Liver (tissue), 7 donors: ENCODE measurements at regions not wholly inside any gene's neighbourhood (a gene's known extent, or its start where the extent isn't known, plus 50 kb on each side); places are given as distances from the start of the nearest gene placed in this dataset.

Source experiments
- DNase-seq: peaks from one replicate; pipeline ENCODE4 v3.0.0-alpha.2; 2017; ENCODE audit warnings: low spot score
- H3K27ac ChIP-seq, 2 donors: one replicate each; pipeline ENCODE4 v1.7.0; 2013; ENCODE audit warnings: inconsistent platforms in 2 of 2, low read length in 2 of 2, control low read depth in 1 of 2, low read depth in 1 of 2, mild to moderate bottlenecking in 1 of 2
- H3K27me3 ChIP-seq, 4 donors: one replicate each; pipeline versions ENCODE4 v1.6.1 to v1.7.0; 2013; ENCODE audit warnings: low read length in 3 of 4, inconsistent platforms in 1 of 4, mild to moderate bottlenecking in 1 of 4, moderate library complexity in 1 of 4; ENCODE audit not compliant: control insufficient read depth in 4 of 4, insufficient read depth in 4 of 4
- H3K36me3 ChIP-seq, 4 donors: one replicate each; pipeline versions ENCODE4 v1.6.1 to v1.7.0; 2013; ENCODE audit warnings: low read length in 3 of 4, mild to moderate bottlenecking in 3 of 4, low read depth in 1 of 4, moderate library complexity in 1 of 4; ENCODE audit not compliant: control insufficient read depth in 4 of 4, insufficient read depth in 3 of 4
- H3K4me1 ChIP-seq, 4 donors: one replicate each; pipeline versions ENCODE4 v1.6.1 to v1.7.0; 2013; ENCODE audit warnings: low read length in 3 of 4, mild to moderate bottlenecking in 3 of 4, moderate library complexity in 1 of 4; ENCODE audit not compliant: control insufficient read depth in 4 of 4, insufficient read depth in 4 of 4
- H3K4me3 ChIP-seq, 3 donors: one replicate each; pipeline versions ENCODE4 v1.6.1 to v1.7.0; 2013; ENCODE audit warnings: low read length in 3 of 3, control low read depth in 1 of 3, low read depth in 1 of 3, mild to moderate bottlenecking in 1 of 3
- H3K9ac ChIP-seq, 2 donors: one replicate each; pipeline ENCODE4 v1.7.0; 2013; ENCODE audit warnings: low read length in 2 of 2, mild to moderate bottlenecking in 2 of 2, moderate library complexity in 2 of 2, control low read depth in 1 of 2, low read depth in 1 of 2
- H3K9me3 ChIP-seq, 4 donors: one replicate each; pipeline versions ENCODE4 v1.6.1 to v1.7.0; 2013; ENCODE audit warnings: low read length in 3 of 4; ENCODE audit not compliant: control insufficient read depth in 4 of 4
- EGR1 ChIP-seq, 2 donors: IDR thresholded peaks; 2 replicates each; pipeline ENCODE4 v1.6.1; 2016 to 2018; ENCODE audit warnings: antibody characterized with exemption in 2 of 2, low read depth in 2 of 2
- FOXA1 ChIP-seq: IDR thresholded peaks from 2 replicates; pipeline ENCODE4 v1.6.1; 2016; ENCODE audit warnings: antibody characterized with exemption
- FOXA2 ChIP-seq: IDR thresholded peaks from 2 replicates; pipeline ENCODE4 v1.6.1; 2016; ENCODE audit warnings: antibody characterized with exemption
- GABPA ChIP-seq, 2 donors: IDR thresholded peaks in 1 of 2; conservative IDR thresholded peaks in 1 of 2; 2 replicates each; pipeline ENCODE4 v1.6.1; 2016; ENCODE audit warnings: antibody characterized with exemption in 2 of 2, mild to moderate bottlenecking in 1 of 2, moderate library complexity in 1 of 2
- HNF4G ChIP-seq: IDR thresholded peaks from 2 replicates; pipeline ENCODE4 v1.6.1; 2016; ENCODE audit warnings: antibody characterized with exemption
- JUND ChIP-seq, 2 donors: IDR thresholded peaks; 2 replicates each; pipeline ENCODE4 v1.6.1; 2016; ENCODE audit warnings: antibody characterized with exemption in 2 of 2
- NR2F2 ChIP-seq: IDR thresholded peaks from 2 replicates; pipeline ENCODE4 v1.6.1; 2016; ENCODE audit warnings: antibody characterized with exemption
- RAD21 ChIP-seq, 2 donors: IDR thresholded peaks; 2 replicates each; pipeline ENCODE4 v1.6.1; 2016; ENCODE audit warnings: antibody characterized with exemption in 2 of 2, mild to moderate bottlenecking in 2 of 2
- RXRA ChIP-seq, 2 donors: IDR thresholded peaks; 2 replicates each; pipeline ENCODE4 v1.6.1; 2017 to 2018; ENCODE audit warnings: antibody characterized with exemption in 2 of 2, mild to moderate bottlenecking in 1 of 2
- SP1 ChIP-seq: IDR thresholded peaks from 2 replicates; pipeline ENCODE4 v1.6.1; 2018; ENCODE audit warnings: antibody characterized with exemption, mild to moderate bottlenecking
- TAF1 ChIP-seq: conservative IDR thresholded peaks from 2 replicates; pipeline ENCODE4 v1.6.1; 2016; ENCODE audit warnings: antibody characterized with exemption, mild to moderate bottlenecking
- YY1 ChIP-seq: IDR thresholded peaks from 2 replicates; pipeline ENCODE4 v1.6.1; 2016; ENCODE audit warnings: antibody characterized with exemption, mild to moderate bottlenecking
- WGBS: extraction: QIAGEN DNeasy Blood & Tissue Kit; methylation state at CpG from one replicate; pipeline ENCODE4 v1.1.7; 2013; 5-methylcytosine and 5-hydroxymethylcytosine counted together
- TF ChIP-seq, protein P1 (sequence below): IDR thresholded peaks from 2 replicates; pipeline ENCODE4 v1.6.1; 2016; ENCODE audit warnings: antibody characterized with exemption, mild to moderate bottlenecking
- TF ChIP-seq, protein P2 (sequence below): IDR thresholded peaks from 2 replicates; pipeline ENCODE4 v1.6.1; 2016; ENCODE audit warnings: antibody characterized with exemption
- TF ChIP-seq, protein P3 (sequence below): IDR thresholded peaks from 2 replicates; pipeline ENCODE4 v1.6.1; 2016; ENCODE audit warnings: antibody characterized with exemption
- TF ChIP-seq, protein P4 (sequence below): IDR thresholded peaks from 2 replicates; pipeline ENCODE4 v1.6.1; 2016; ENCODE audit warnings: antibody characterized with exemption
- donor health status: healthy.
- donor health status: healthy.
- donor health status: healthy.
- donor health status: healthy.

DNA sequence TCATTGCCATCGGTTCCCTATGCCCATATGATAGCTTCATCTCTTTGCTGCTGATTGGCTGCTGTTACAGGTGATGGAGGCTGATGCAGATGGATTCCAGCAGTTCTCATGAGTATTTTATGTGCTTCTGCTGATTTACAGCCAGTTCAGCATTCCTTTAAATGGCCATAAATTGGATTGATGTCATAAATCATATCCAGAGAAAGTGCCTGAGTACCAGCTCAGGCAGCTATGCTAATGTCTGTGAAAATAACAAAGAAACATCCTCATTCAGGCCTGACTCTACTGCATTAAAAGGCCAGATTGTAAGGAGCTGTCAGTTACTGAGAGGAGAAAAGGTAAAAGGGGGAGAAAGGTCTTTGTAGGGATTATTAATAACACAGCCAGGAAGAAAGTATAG lies 756.8 kb downstream of the IGSF11 start:
- no peak overlapping the region for H3K4me3 ChIP-seq
- TF ChIP-seq GABPA (IDR thresholded peaks at IDR 0.05 in 1 of 2, conservative IDR thresholded peaks at IDR 0.05 in 1 of 2): no peak
- TF ChIP-seq YY1: no peak
- TF ChIP-seq SP1: no peak
- TF ChIP-seq, protein P1, sequence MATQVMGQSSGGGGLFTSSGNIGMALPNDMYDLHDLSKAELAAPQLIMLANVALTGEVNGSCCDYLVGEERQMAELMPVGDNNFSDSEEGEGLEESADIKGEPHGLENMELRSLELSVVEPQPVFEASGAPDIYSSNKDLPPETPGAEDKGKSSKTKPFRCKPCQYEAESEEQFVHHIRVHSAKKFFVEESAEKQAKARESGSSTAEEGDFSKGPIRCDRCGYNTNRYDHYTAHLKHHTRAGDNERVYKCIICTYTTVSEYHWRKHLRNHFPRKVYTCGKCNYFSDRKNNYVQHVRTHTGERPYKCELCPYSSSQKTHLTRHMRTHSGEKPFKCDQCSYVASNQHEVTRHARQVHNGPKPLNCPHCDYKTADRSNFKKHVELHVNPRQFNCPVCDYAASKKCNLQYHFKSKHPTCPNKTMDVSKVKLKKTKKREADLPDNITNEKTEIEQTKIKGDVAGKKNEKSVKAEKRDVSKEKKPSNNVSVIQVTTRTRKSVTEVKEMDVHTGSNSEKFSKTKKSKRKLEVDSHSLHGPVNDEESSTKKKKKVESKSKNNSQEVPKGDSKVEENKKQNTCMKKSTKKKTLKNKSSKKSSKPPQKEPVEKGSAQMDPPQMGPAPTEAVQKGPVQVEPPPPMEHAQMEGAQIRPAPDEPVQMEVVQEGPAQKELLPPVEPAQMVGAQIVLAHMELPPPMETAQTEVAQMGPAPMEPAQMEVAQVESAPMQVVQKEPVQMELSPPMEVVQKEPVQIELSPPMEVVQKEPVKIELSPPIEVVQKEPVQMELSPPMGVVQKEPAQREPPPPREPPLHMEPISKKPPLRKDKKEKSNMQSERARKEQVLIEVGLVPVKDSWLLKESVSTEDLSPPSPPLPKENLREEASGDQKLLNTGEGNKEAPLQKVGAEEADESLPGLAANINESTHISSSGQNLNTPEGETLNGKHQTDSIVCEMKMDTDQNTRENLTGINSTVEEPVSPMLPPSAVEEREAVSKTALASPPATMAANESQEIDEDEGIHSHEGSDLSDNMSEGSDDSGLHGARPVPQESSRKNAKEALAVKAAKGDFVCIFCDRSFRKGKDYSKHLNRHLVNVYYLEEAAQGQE: no peak
- TF ChIP-seq HNF4G: no peak
- TF ChIP-seq EGR1 (IDR thresholded peaks at IDR 0.05; ENCODE audit: low read depth in 2 of 2): no peak
- TF ChIP-seq TAF1: no peak
- TF ChIP-seq FOXA1: no peak
- no peak for TF ChIP-seq RAD21 (IDR thresholded peaks at IDR 0.05)
- no peak for TF ChIP-seq RXRA (IDR thresholded peaks at IDR 0.05)
- TF ChIP-seq NR2F2: no peak
- TF ChIP-seq JUND (IDR thresholded peaks at IDR 0.05): no peak
- TF ChIP-seq, protein P2, sequence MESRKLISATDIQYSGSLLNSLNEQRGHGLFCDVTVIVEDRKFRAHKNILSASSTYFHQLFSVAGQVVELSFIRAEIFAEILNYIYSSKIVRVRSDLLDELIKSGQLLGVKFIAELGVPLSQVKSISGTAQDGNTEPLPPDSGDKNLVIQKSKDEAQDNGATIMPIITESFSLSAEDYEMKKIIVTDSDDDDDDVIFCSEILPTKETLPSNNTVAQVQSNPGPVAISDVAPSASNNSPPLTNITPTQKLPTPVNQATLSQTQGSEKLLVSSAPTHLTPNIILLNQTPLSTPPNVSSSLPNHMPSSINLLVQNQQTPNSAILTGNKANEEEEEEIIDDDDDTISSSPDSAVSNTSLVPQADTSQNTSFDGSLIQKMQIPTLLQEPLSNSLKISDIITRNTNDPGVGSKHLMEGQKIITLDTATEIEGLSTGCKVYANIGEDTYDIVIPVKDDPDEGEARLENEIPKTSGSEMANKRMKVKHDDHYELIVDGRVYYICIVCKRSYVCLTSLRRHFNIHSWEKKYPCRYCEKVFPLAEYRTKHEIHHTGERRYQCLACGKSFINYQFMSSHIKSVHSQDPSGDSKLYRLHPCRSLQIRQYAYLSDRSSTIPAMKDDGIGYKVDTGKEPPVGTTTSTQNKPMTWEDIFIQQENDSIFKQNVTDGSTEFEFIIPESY: no peak
- TF ChIP-seq, protein P3, sequence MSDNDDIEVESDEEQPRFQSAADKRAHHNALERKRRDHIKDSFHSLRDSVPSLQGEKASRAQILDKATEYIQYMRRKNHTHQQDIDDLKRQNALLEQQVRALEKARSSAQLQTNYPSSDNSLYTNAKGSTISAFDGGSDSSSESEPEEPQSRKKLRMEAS: no peak
- no peaks in the 10 kb centered on the region for H3K27me3 ChIP-seq
- DNase-seq: no peak
- no peak overlapping the region for H3K9ac ChIP-seq
- no peaks in the 10 kb centered on the region for H3K4me1 ChIP-seq
- H3K36me3 ChIP-seq: no peaks in the 10 kb centered on the region
- 77% methylated on average over 1 of the region's 1 CpG for WGBS
- peaks cover 0 to 1% (median 0%) of the 10 kb centered on the region in 4 donors for H3K9me3 ChIP-seq
- H3K27ac ChIP-seq: no peak overlapping the region

DNA sequence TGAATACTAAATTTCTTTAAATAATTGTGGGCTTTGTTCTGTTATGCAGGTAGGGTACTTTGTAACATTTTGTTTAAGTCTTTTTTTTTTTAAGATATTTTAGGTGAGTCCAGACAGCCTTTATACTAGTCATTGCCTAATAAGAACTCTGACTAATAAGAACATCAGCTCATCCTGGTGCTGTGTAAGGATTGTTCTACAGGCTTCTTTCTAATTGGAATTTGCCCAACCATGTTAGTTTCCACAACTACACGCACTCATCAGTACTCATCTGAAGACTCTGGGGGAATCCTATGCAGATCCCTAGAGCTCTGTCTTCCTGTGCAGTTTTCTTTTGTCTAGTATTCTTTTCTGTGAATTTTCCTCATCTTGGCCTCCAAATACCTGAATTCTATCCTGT lies 741.8 kb downstream of the IGSF11 start:
- Histone ChIP-seq H3K27ac (no peak overlapping the region), H3K9me3 (no peaks in the 10 kb centered on the region), H3K9ac (no peak overlapping the region), H3K4me1 (no peaks in the 10 kb centered on the region), H3K27me3 (no peaks in the 10 kb centered on the region), H3K36me3 (no peaks in the 10 kb centered on the region), H3K4me3 (no peak overlapping the region)
- DNase-seq: no peak
- 77% methylated on average over 1 of the region's 1 CpG for WGBS
- no peak for TF ChIP-seq HNF4G
- TF ChIP-seq, protein P4, sequence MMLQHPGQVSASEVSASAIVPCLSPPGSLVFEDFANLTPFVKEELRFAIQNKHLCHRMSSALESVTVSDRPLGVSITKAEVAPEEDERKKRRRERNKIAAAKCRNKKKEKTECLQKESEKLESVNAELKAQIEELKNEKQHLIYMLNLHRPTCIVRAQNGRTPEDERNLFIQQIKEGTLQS: no peak
- no peak for TF ChIP-seq FOXA1
- no peak for TF ChIP-seq TAF1
- TF ChIP-seq, protein P1: no peak
- TF ChIP-seq, protein P2: no peak
- TF ChIP-seq, protein P3: no peak
- no peak for TF ChIP-seq FOXA2
- no peak for TF ChIP-seq RXRA (IDR thresholded peaks at IDR 0.05)
